ENCODE measurements at regions not wholly inside any gene's neighbourhood (a gene's known extent, or its start where the extent isn't known, plus 50 kb on each side); places are given as distances from the start of the nearest gene placed in this dataset.
"Not testable (repeated sequence)": the region's sequence is repeated elsewhere in the genome, so short reads cannot be mapped to it uniquely, and the experiment has no call there.

GRCh38 chr5:51802551-51803184 lies 419.4 kb downstream of the ISL1 start:
- no peak for DNase-seq (ENCODE audit: low spot score)

- DNase-seq (ENCODE audit: low spot score): no peak
Observed at GRCh38 chr5:51806677-51807076, 423.4 kb downstream of the ISL1 start.

GRCh38 chr5:51810592-51810991 lies 427.3 kb downstream of the ISL1 start:
- DNase-seq (ENCODE audit: low spot score): no peak

GRCh38 chr5:51811883-51812471 lies 428.7 kb downstream of the ISL1 start:
- no peak for DNase-seq (ENCODE audit: low spot score)

GRCh38 chr5:51814817-51815216 lies 431.6 kb downstream of the ISL1 start:
- not testable (repeated sequence) for DNase-seq (ENCODE audit: low spot score)

GRCh38 chr5:51816427-51816826 lies 433.2 kb downstream of the ISL1 start:
- DNase-seq (ENCODE audit: low spot score): no peak

GRCh38 chr5:51821697-51822096 lies 438.4 kb downstream of the ISL1 start:
- no peak for DNase-seq (ENCODE audit: low spot score)

GRCh38 chr5:51829230-51829629 lies 446.0 kb downstream of the ISL1 start:
- DNase-seq (ENCODE audit: low spot score): no peak

- DNase-seq (ENCODE audit: low spot score): no peak
Observed at GRCh38 chr5:51829691-51830090, 446.4 kb downstream of the ISL1 start.

- DNase-seq (ENCODE audit: low spot score): no peak
Observed at GRCh38 chr5:51832934-51833470, 449.8 kb downstream of the ISL1 start.

GRCh38 chr5:51838459-51838858 lies 455.2 kb downstream of the ISL1 start:
- no peak for DNase-seq (ENCODE audit: low spot score)

- DNase-seq (ENCODE audit: low spot score): no peak
Observed at GRCh38 chr5:51843893-51844292, 460.6 kb downstream of the ISL1 start.

GRCh38 chr5:51846015-51846414 lies 462.8 kb downstream of the ISL1 start:
- DNase-seq (ENCODE audit: low spot score): no peak

GRCh38 chr5:51859624-51860023 lies 476.4 kb downstream of the ISL1 start:
- no peak for DNase-seq (ENCODE audit: low spot score)

GRCh38 chr5:51860532-51861018 lies 477.3 kb downstream of the ISL1 start:
- peak; percentile 35 for DNase-seq (ENCODE audit: low spot score)

- no peak for DNase-seq (ENCODE audit: low spot score)
Observed at GRCh38 chr5:51872144-51872543, 488.9 kb downstream of the ISL1 start.

- no peak for DNase-seq (ENCODE audit: low spot score)
Observed at GRCh38 chr5:51881901-51882300, 498.7 kb downstream of the ISL1 start.

GRCh38 chr5:51882647-51883046 lies 499.4 kb downstream of the ISL1 start:
- no peak for DNase-seq (ENCODE audit: low spot score)

GRCh38 chr5:51889703-51890102 lies 506.5 kb downstream of the ISL1 start:
- no peak for DNase-seq (ENCODE audit: low spot score)

- DNase-seq (ENCODE audit: low spot score): no peak
Observed at GRCh38 chr5:51890435-51891116, 507.3 kb downstream of the ISL1 start.

- no peak for DNase-seq (ENCODE audit: low spot score)
Observed at GRCh38 chr5:51892680-51893079, 509.4 kb downstream of the ISL1 start.

- no peak for DNase-seq (ENCODE audit: low spot score)
Observed at GRCh38 chr5:51895834-51896233, 512.6 kb downstream of the ISL1 start.

GRCh38 chr5:51902512-51902911 lies 519.3 kb downstream of the ISL1 start:
- no peak for DNase-seq (ENCODE audit: low spot score)

All from H4 (cell line).